ENCODE measurements at regions not wholly inside any gene's neighbourhood (a gene's known extent, or its start where the extent isn't known, plus 50 kb on each side); places are given as distances from the start of the nearest gene placed in this dataset.

- no peaks in the 10 kb centered on the region for H3K27me3 ChIP-seq (ENCODE audit: control insufficient read depth, insufficient read depth, low read length, poor library complexity, severe bottlenecking)
- no peak overlapping the region for H3K4me3 ChIP-seq (ENCODE audit: insufficient read depth, low read depth, low read length)
- WGBS, 2 experiments = 92 to 94% methylated on average over 4 of the region's 4 CpGs
- peaks cover 9% of the 10 kb centered on the region for H3K4me1 ChIP-seq (ENCODE audit: control insufficient read depth, insufficient read depth, low read length)
- no peaks in the 10 kb centered on the region for H3K9me3 ChIP-seq (ENCODE audit: control insufficient read depth, low read length)
- H3K27ac ChIP-seq (ENCODE audit: insufficient read depth, low read depth, low read length, poor library complexity, severe bottlenecking) = no peak overlapping the region
- no peaks in the 10 kb centered on the region for H3K36me3 ChIP-seq (ENCODE audit: control insufficient read depth, insufficient read depth, low read length)
These were observed 133.2 kb upstream of the SVIL start for GRCh38 chr10:29767968-29768367.

DNA sequence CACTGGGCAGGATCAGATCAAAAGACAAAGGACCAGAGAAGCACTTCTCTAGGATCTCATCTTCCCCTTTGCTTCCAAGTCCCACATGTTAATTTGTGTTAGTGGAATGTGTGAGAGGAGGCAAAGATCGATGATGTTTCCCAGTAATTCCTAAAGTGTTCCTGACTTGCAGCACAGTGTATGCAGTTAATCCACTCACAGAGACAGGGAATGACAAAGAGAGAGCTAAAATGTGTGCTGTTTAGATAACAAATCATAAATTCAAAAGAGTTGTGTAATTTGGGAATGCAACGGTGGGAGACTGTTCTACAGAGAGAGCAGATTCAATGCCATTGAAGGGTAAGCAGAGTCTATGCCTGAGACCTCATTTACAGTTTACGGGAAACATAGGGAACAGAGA, 132.0 kb upstream of the SVIL start:
- Histone ChIP-seq H3K9me3 (ENCODE audit: control insufficient read depth, low read length) (no peaks in the 10 kb centered on the region), H3K4me1 (ENCODE audit: control insufficient read depth, insufficient read depth, low read length) (peaks cover 9% of the 10 kb centered on the region), H3K27me3 (ENCODE audit: control insufficient read depth, insufficient read depth, low read length, poor library complexity, severe bottlenecking) (no peaks in the 10 kb centered on the region), H3K4me3 (ENCODE audit: insufficient read depth, low read depth, low read length) (no peak overlapping the region), H3K27ac (ENCODE audit: insufficient read depth, low read depth, low read length, poor library complexity, severe bottlenecking) (no peak overlapping the region), H3K36me3 (ENCODE audit: control insufficient read depth, insufficient read depth, low read length) (no peaks in the 10 kb centered on the region)
- 94 to 100% methylated on average over 3 of the region's 3 CpGs for WGBS, 2 experiments

- WGBS, 2 experiments = 66 to 69% methylated on average over 2 of the region's 2 CpGs
- no peak overlapping the region for H3K27ac ChIP-seq (ENCODE audit: insufficient read depth, low read depth, low read length, poor library complexity, severe bottlenecking)
- H3K36me3 ChIP-seq (ENCODE audit: control insufficient read depth, insufficient read depth, low read length) = no peaks in the 10 kb centered on the region
- no peaks in the 10 kb centered on the region for H3K9me3 ChIP-seq (ENCODE audit: control insufficient read depth, low read length)
- peaks cover 9% of the 10 kb centered on the region for H3K4me1 ChIP-seq (ENCODE audit: control insufficient read depth, insufficient read depth, low read length)
- no peak overlapping the region for H3K4me3 ChIP-seq (ENCODE audit: insufficient read depth, low read depth, low read length)
- no peaks in the 10 kb centered on the region for H3K27me3 ChIP-seq (ENCODE audit: control insufficient read depth, insufficient read depth, low read length, poor library complexity, severe bottlenecking)
These were observed 130.6 kb upstream of the SVIL start for GRCh38 chr10:29765330-29765729.

- 98 to 100% methylated on average over 4 of the region's 4 CpGs for WGBS, 2 experiments
- no peaks in the 10 kb centered on the region for H3K27me3 ChIP-seq (ENCODE audit: control insufficient read depth, insufficient read depth, low read length, poor library complexity, severe bottlenecking)
These were observed 128.6 kb upstream of the SVIL start for GRCh38 chr10:29763396-29763795.

DNA sequence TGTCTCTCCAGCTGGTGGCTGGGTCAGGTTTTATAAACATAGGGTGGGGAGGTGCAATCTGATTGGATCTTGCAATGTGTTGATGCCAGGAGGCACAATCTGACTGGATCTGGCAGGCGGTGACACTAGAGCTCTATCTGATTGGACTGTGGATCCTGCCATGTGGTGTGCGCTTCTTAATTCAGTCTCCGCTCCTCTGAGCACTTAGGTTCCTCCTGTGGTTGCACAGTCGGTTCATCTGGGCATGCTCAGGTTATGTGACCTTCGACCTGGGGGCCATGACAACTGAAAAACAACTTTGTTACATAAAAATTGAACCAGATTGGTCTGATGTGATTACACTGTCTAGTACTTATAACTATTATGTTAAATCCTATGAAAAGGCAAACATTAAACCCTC, 127.1 kb upstream of the SVIL start:
- no peaks in the 10 kb centered on the region for H3K9me3 ChIP-seq (ENCODE audit: control insufficient read depth, low read length)
- H3K27me3 ChIP-seq (ENCODE audit: control insufficient read depth, insufficient read depth, low read length, poor library complexity, severe bottlenecking) = no peaks in the 10 kb centered on the region
- whole genome bisulfite sequencing, 2 experiments = 94 to 97% methylated on average over 4 to 5 of the region's 5 CpGs
- H3K4me3 ChIP-seq (ENCODE audit: insufficient read depth, low read depth, low read length) = no peak overlapping the region
- no peak overlapping the region for H3K27ac ChIP-seq (ENCODE audit: insufficient read depth, low read depth, low read length, poor library complexity, severe bottlenecking)
- peaks cover 9% of the 10 kb centered on the region for H3K4me1 ChIP-seq (ENCODE audit: control insufficient read depth, insufficient read depth, low read length)
- H3K36me3 ChIP-seq (ENCODE audit: control insufficient read depth, insufficient read depth, low read length) = no peaks in the 10 kb centered on the region

More at GRCh38 chr10:29763396-29763795, 128.6 kb upstream of the SVIL start:
- peaks cover 9% of the 10 kb centered on the region for H3K4me1 ChIP-seq (ENCODE audit: control insufficient read depth, insufficient read depth, low read length)
- H3K4me3 ChIP-seq (ENCODE audit: insufficient read depth, low read depth, low read length) = no peak overlapping the region
- H3K36me3 ChIP-seq (ENCODE audit: control insufficient read depth, insufficient read depth, low read length) = no peaks in the 10 kb centered on the region
- H3K27ac ChIP-seq (ENCODE audit: insufficient read depth, low read depth, low read length, poor library complexity, severe bottlenecking) = no peak overlapping the region
- no peaks in the 10 kb centered on the region for H3K9me3 ChIP-seq (ENCODE audit: control insufficient read depth, low read length)

GRCh38 chr10:29760138-29760900, 125.5 kb upstream of the SVIL start:
- Histone ChIP-seq H3K4me1 (ENCODE audit: control insufficient read depth, insufficient read depth, low read length) (peaks cover 3% of the 10 kb centered on the region), H3K36me3 (ENCODE audit: control insufficient read depth, insufficient read depth, low read length) (no peaks in the 10 kb centered on the region), H3K27me3 (ENCODE audit: control insufficient read depth, insufficient read depth, low read length, poor library complexity, severe bottlenecking) (no peaks in the 10 kb centered on the region), H3K4me3 (ENCODE audit: insufficient read depth, low read depth, low read length) (no peak overlapping the region), H3K27ac (ENCODE audit: insufficient read depth, low read depth, low read length, poor library complexity, severe bottlenecking) (no peak overlapping the region), H3K9me3 (ENCODE audit: control insufficient read depth, low read length) (no peaks in the 10 kb centered on the region)
- 85 to 89% methylated on average over 4 of the region's 4 CpGs for WGBS, 2 experiments

DNA sequence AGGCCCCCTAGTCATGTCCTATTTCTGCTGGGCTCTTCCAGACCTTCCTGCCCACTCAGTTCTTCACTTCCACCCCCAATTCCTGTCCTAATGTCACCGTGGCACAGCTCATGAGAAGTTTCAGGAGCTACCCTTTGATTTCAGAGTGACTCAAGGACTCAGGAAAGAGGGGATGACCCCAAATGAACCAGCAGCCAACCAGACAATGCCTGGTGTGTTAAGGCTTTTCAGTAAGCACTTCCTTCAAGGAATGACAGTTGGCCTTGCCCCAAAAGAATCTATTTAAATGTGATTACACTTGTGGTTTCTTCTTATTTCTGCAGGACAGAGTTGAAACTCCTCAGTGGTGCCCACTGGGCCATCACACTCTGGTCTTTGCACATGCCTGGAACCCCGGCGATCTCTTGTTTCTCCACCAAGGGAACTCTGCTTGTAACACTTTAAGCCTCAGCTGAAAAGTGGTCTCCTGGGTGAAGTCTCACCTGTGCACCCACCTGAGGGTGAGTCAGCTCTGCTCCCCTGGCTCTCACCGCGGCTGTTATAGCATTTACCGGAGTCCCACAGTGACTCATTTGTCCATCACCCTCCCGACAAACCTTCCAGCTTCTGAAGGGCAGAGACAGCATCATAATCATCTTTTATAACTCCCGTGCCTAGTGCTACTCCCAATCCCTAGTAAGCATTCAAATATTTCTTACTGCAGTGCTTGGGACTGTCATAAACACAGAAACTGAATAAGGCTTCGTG, 123.0 kb upstream of the SVIL start:
- WGBS, 2 experiments = 90 to 93% methylated on average over 8 of the region's 9 CpGs
- H3K36me3 ChIP-seq (ENCODE audit: control insufficient read depth, insufficient read depth, low read length) = no peaks in the 10 kb centered on the region
- H3K4me1 ChIP-seq (ENCODE audit: control insufficient read depth, insufficient read depth, low read length) = no peaks in the 10 kb centered on the region
- no peaks in the 10 kb centered on the region for H3K27me3 ChIP-seq (ENCODE audit: control insufficient read depth, insufficient read depth, low read length, poor library complexity, severe bottlenecking)
- H3K9me3 ChIP-seq (ENCODE audit: control insufficient read depth, low read length) = no peaks in the 10 kb centered on the region
- H3K4me3 ChIP-seq (ENCODE audit: insufficient read depth, low read depth, low read length) = no peak overlapping the region
- no peak overlapping the region for H3K27ac ChIP-seq (ENCODE audit: insufficient read depth, low read depth, low read length, poor library complexity, severe bottlenecking)

GRCh38 chr10:29756451-29756850, 121.7 kb upstream of the SVIL start:
- no peaks in the 10 kb centered on the region for H3K27me3 ChIP-seq (ENCODE audit: control insufficient read depth, insufficient read depth, low read length, poor library complexity, severe bottlenecking)
- H3K4me1 ChIP-seq (ENCODE audit: control insufficient read depth, insufficient read depth, low read length) = no peaks in the 10 kb centered on the region
- no peak overlapping the region for H3K27ac ChIP-seq (ENCODE audit: insufficient read depth, low read depth, low read length, poor library complexity, severe bottlenecking)
- H3K9me3 ChIP-seq (ENCODE audit: control insufficient read depth, low read length) = no peaks in the 10 kb centered on the region
- 89 to 96% methylated on average over 2 of the region's 3 CpGs for WGBS, 2 experiments
- H3K36me3 ChIP-seq (ENCODE audit: control insufficient read depth, insufficient read depth, low read length) = no peaks in the 10 kb centered on the region
- no peak overlapping the region for H3K4me3 ChIP-seq (ENCODE audit: insufficient read depth, low read depth, low read length)

DNA sequence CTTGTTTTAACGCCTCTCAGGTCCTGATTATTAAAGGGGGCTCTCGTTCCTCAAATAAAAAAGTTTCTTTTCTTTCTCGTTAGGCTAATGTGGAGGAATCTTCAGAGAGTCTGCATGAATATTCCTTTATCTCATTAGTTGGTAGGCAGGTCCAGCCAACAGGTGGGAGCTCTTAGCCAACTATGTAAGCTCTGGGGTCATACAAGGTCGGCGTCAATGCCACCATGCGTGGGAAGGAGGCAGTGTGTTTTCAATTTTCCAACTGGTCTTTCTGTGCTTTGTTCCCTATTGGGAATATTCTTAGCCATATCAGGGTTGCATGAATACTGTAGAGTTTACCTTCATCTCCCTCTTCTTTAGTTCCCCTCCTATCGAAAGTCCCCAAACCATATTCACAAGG, 118.5 kb upstream of the SVIL start:
- Histone ChIP-seq H3K4me3 (ENCODE audit: insufficient read depth, low read depth, low read length) (no peak overlapping the region), H3K36me3 (ENCODE audit: control insufficient read depth, insufficient read depth, low read length) (no peaks in the 10 kb centered on the region), H3K27me3 (ENCODE audit: control insufficient read depth, insufficient read depth, low read length, poor library complexity, severe bottlenecking) (no peaks in the 10 kb centered on the region), H3K4me1 (ENCODE audit: control insufficient read depth, insufficient read depth, low read length) (no peaks in the 10 kb centered on the region), H3K27ac (ENCODE audit: insufficient read depth, low read depth, low read length, poor library complexity, severe bottlenecking) (no peak overlapping the region), H3K9me3 (ENCODE audit: control insufficient read depth, low read length) (no peaks in the 10 kb centered on the region)
- 89 to 94% methylated on average over 6 to 7 of the region's 7 CpGs for WGBS, 2 experiments

GRCh38 chr10:29751684-29752083, 116.9 kb upstream of the SVIL start:
- no peaks in the 10 kb centered on the region for H3K27me3 ChIP-seq (ENCODE audit: control insufficient read depth, insufficient read depth, low read length, poor library complexity, severe bottlenecking)
- no peaks in the 10 kb centered on the region for H3K4me1 ChIP-seq (ENCODE audit: control insufficient read depth, insufficient read depth, low read length)
- H3K36me3 ChIP-seq (ENCODE audit: control insufficient read depth, insufficient read depth, low read length) = no peaks in the 10 kb centered on the region
- H3K27ac ChIP-seq (ENCODE audit: insufficient read depth, low read depth, low read length, poor library complexity, severe bottlenecking) = no peak overlapping the region
- H3K4me3 ChIP-seq (ENCODE audit: insufficient read depth, low read depth, low read length) = no peak overlapping the region
- WGBS, 2 experiments = 93 to 94% methylated on average over 4 of the region's 4 CpGs
- H3K9me3 ChIP-seq (ENCODE audit: control insufficient read depth, low read length) = no peaks in the 10 kb centered on the region

All from ectodermal cell (in vitro differentiated cells).